ENCODE measurements at regions not wholly inside any gene's neighbourhood (a gene's known extent, or its start where the extent isn't known, plus 50 kb on each side); places are given as distances from the start of the nearest gene placed in this dataset.

- Histone ChIP-seq H3K27me3 (no peaks in the 10 kb centered on the region), H3K4me3 (no peak overlapping the region), H3K4me1 (no peaks in the 10 kb centered on the region), H3K27ac (no peak overlapping the region), H3K36me3 (replicated peaks in 1 of 2; ENCODE audit: insufficient read depth in 1 of 2, low read depth in 2 of 2) (no peaks in the 10 kb centered on the region), H3K9me3 (no peaks in the 10 kb centered on the region)
- ATAC-seq (no peak), DNase-seq (no peak)
- TF ChIP-seq CTCF (IDR thresholded peaks at IDR 0.05), result no peak
- intact Hi-C loops (cut with DNase I), result no loop called here
- 81 to 84% methylated on average over 5 of the region's 5 CpGs for WGBS, 2 donors
Observed at GRCh38 chr5:179478624-179479023, 71.7 kb upstream of the RUFY1 start.

DNA sequence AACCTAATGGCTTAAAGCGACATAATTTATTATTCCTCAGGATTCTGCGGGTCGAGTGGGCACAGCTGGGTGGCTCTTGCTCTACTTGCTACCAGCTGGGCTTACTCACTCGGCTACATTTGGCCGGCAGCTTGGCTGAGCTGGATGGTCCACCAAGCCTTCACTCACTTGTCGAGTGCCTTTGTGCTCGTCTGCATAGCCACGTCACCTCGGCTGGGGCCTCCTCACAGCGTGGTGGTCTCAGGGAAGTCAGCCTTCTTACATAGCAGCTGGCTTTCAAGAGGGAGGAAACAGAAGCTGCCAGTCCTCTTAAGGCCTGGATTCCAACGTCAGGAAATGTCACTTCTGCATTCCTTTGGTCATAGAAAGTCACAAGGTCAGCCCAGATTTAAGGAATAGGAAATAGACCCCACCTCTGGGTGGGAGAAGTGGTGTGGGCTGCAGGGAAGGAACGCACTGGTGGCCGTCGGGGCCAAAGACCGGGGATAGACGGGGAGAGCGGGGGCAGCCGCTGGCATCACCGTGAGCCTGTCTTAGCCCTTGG lies 75.1 kb upstream of the RUFY1 start:
- 53 to 65% methylated on average over 17 to 19 of the region's 19 CpGs for WGBS, 2 donors
- Histone ChIP-seq H3K36me3 (replicated peaks in 1 of 2; ENCODE audit: insufficient read depth in 1 of 2, low read depth in 2 of 2) (no peaks in the 10 kb centered on the region), H3K4me3 (no peak overlapping the region), H3K4me1 (no peaks in the 10 kb centered on the region), H3K9me3 (no peaks in the 10 kb centered on the region), H3K27ac (no peak overlapping the region), H3K27me3 (no peaks in the 10 kb centered on the region)
- intact Hi-C loops (cut with DNase I), result no loop called here
- no peak for ATAC-seq
- peak in 1 of 4 donors; percentile 11 for DNase-seq
- TF ChIP-seq CTCF (IDR thresholded peaks at IDR 0.05), result no peak
- no peak for TF ChIP-seq POLR2A (IDR thresholded peaks at IDR 0.05)

GRCh38 chr5:179472641-179473040 lies 77.7 kb upstream of the RUFY1 start:
- no peak for ATAC-seq
- WGBS, 2 donors, result 70 to 84% methylated on average over 7 to 18 of the region's 18 CpGs
- Histone ChIP-seq H3K4me3 (no peak overlapping the region), H3K27ac (no peak overlapping the region), H3K27me3 (no peaks in the 10 kb centered on the region), H3K36me3 (replicated peaks in 1 of 2; ENCODE audit: insufficient read depth in 1 of 2, low read depth in 2 of 2) (no peaks in the 10 kb centered on the region), H3K4me1 (no peaks in the 10 kb centered on the region), H3K9me3 (no peaks in the 10 kb centered on the region)
- no peak for TF ChIP-seq POLR2A (IDR thresholded peaks at IDR 0.05)
- TF ChIP-seq CTCF (IDR thresholded peaks at IDR 0.05), result no peak
- intact Hi-C loops (cut with DNase I), result no loop called here
- DNase-seq, result no peak

DNA sequence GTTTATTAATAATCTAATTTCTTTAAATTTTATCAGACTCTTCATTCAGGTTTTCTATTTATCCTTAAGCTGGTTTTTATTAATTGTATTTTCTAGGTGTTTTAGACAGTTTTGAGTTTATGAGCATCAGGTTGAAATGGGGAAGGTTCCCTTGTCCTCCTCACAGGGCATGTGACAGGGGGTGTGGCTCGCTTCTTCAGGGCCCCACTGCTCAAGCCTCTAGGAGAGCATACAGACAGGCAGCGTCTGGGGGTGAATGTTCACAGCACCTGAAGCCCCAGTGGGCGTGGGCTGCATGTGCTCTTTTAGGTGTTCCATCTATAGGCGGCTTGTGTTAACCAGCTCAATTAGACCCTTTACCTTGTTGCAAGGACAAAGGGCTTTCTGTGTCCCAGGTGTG lies 78.2 kb upstream of the RUFY1 start:
- intact Hi-C loops (cut with DNase I), result no loop called here
- no peak for ATAC-seq
- no peak for TF ChIP-seq POLR2A (IDR thresholded peaks at IDR 0.05)
- no peak for TF ChIP-seq CTCF (IDR thresholded peaks at IDR 0.05)

DNA sequence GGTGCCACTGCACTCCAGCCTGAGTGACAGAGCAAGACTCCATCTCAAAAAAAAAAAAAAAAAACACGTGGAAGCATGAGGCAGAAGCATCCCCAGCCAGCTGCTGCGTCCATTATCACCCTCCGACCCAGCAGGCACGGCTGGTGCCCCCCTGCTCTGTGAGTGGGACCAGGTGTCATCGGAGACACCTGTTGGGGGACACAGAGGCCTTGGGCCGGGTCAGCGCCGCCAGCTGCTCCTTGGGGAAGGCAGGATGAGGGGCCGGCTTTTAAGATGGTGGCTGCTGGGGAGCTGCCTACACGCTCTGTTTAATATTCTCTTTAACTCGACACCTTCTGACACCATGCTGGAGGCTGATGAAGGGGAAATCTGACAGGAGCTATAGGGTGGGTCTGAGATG lies 80.2 kb upstream of the RUFY1 start:
- Histone ChIP-seq H3K4me3 (no peak overlapping the region), H3K9me3 (no peaks in the 10 kb centered on the region), H3K27ac (no peak overlapping the region), H3K27me3 (no peaks in the 10 kb centered on the region), H3K36me3 (replicated peaks in 1 of 2; ENCODE audit: insufficient read depth in 1 of 2, low read depth in 2 of 2) (no peaks in the 10 kb centered on the region), H3K4me1 (no peaks in the 10 kb centered on the region)
- DNase-seq (no peak), ATAC-seq (no peak)
- intact Hi-C loops (cut with DNase I), result no loop called here
- 27 to 40% methylated on average over 10 to 11 of the region's 11 CpGs for WGBS, 2 donors
- no peak for TF ChIP-seq POLR2A (IDR thresholded peaks at IDR 0.05)
- TF ChIP-seq CTCF (IDR thresholded peaks at IDR 0.05), result no peak

More for the DNA sequence above, 78.2 kb upstream of the RUFY1 start:
- Histone ChIP-seq H3K27ac (no peak overlapping the region), H3K27me3 (no peaks in the 10 kb centered on the region), H3K4me1 (no peaks in the 10 kb centered on the region), H3K4me3 (no peak overlapping the region), H3K36me3 (replicated peaks in 1 of 2; ENCODE audit: insufficient read depth in 1 of 2, low read depth in 2 of 2) (no peaks in the 10 kb centered on the region), H3K9me3 (no peaks in the 10 kb centered on the region)
- no peak for DNase-seq
- 54 to 57% methylated on average over 4 of the region's 4 CpGs for WGBS, 2 donors
